ENCODE measurements at regions not wholly inside any gene's neighbourhood (a gene's known extent, or its start where the extent isn't known, plus 50 kb on each side); places are given as distances from the start of the nearest gene placed in this dataset.

DNA sequence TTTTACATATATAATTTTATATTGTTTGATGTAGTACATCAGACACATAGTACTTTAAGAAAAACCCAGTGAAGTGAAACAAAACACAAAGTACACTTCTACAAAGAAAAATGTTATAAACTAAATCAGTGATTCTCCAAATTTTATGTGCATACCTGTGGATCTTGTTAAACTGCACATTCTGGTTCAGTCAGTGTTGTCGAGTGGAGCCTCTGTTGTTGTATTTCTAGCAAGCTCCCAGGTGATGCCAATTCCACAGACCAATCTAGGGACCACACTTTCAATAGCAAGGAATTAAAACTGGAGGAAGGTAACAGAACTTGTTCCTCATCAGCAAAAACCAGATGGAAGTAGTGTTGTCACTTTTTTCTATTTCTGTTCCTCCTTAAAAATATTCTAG, 183.8 kb upstream of the CD180 start (continued):
- no peak for TF ChIP-seq ZBTB33 (IDR thresholded peaks at IDR 0.05)
- TF ChIP-seq CREM (IDR thresholded peaks at IDR 0.05; ENCODE audit: low read depth): no peak
- TF ChIP-seq, protein P1, sequence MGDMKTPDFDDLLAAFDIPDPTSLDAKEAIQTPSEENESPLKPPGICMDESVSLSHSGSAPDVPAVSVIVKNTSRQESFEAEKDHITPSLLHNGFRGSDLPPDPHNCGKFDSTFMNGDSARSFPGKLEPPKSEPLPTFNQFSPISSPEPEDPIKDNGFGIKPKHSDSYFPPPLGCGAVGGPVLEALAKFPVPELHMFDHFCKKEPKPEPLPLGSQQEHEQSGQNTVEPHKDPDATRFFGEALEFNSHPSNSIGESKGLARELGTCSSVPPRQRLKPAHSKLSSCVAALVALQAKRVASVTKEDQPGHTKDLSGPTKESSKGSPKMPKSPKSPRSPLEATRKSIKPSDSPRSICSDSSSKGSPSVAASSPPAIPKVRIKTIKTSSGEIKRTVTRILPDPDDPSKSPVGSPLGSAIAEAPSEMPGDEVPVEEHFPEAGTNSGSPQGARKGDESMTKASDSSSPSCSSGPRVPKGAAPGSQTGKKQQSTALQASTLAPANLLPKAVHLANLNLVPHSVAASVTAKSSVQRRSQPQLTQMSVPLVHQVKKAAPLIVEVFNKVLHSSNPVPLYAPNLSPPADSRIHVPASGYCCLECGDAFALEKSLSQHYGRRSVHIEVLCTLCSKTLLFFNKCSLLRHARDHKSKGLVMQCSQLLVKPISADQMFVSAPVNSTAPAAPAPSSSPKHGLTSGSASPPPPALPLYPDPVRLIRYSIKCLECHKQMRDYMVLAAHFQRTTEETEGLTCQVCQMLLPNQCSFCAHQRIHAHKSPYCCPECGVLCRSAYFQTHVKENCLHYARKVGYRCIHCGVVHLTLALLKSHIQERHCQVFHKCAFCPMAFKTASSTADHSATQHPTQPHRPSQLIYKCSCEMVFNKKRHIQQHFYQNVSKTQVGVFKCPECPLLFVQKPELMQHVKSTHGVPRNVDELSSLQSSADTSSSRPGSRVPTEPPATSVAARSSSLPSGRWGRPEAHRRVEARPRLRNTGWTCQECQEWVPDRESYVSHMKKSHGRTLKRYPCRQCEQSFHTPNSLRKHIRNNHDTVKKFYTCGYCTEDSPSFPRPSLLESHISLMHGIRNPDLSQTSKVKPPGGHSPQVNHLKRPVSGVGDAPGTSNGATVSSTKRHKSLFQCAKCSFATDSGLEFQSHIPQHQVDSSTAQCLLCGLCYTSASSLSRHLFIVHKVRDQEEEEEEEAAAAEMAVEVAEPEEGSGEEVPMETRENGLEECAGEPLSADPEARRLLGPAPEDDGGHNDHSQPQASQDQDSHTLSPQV (IDR thresholded peaks at IDR 0.05): no peak
- TF ChIP-seq FOXK2 (IDR thresholded peaks at IDR 0.05): no peak

DNA sequence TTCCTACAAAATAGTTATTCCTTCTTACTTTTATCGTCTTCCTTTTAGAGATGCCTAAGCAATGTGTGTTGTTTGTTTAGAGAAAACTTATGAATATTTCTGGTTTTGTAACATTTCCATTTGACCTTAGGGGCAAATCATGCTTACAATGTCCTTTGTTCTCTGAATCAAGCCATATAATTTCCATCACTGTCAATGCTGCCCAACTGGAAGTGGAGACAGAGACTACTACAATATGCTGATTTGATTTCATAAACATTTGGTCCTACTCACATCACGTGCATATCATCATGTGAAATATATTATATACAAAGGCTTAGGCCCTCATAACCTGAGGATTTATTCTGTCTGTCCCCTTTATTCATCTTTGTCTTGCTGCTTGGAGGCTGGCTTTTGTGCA, 183.2 kb upstream of the CD180 start:
- Histone ChIP-seq H3K4me1 (ENCODE audit: control insufficient read depth, insufficient read depth, low read length) (no peaks in the 10 kb centered on the region), H3K4me2 (ENCODE audit: control insufficient read depth, insufficient read depth) (no peak overlapping the region), H3K27me3 (replicated peaks in 1 of 2; ENCODE audit: control insufficient read depth in 2 of 2, insufficient read depth in 2 of 2, low read length in 1 of 2) (no peaks in the 10 kb centered on the region), H2AFZ (ENCODE audit: control insufficient read depth, low read depth, low read length) (no peak overlapping the region), H4K20me1 (ENCODE audit: control insufficient read depth, insufficient read depth) (no peaks in the 10 kb centered on the region), H3K79me2 (ENCODE audit: control insufficient read depth, insufficient read depth, low read length) (no peaks in the 10 kb centered on the region), H3K36me3 (ENCODE audit: control insufficient read depth in 2 of 2, insufficient read depth in 2 of 2, low read length in 1 of 2) (no peaks in the 10 kb centered on the region), H3K9ac (ENCODE audit: control insufficient read depth, insufficient read depth, low read length) (no peak overlapping the region), H3K27ac (ENCODE audit: control insufficient read depth, insufficient read depth) (no peak overlapping the region), H3K4me3 (no peak overlapping the region), H3K9me3 (replicated peaks; ENCODE audit: control insufficient read depth, insufficient read depth, low read length) (no peaks in the 10 kb centered on the region)
- DNase-seq (ENCODE audit: low read depth, low spot score) (no peak), ATAC-seq (no peak), FAIRE-seq (no peak)
- ChIA-PET CTCF (no interaction called here), POLR2A (no interaction called here), RAD21 (ENCODE audit: unreplicated experiment) (no interaction called here), SMC1A (ENCODE audit: uncharacterized antibody, unreplicated experiment) (no interaction called here)
- in situ Hi-C loops (cut with MboI) (no loop called here), intact Hi-C loops (cut with micrococcal nuclease; ENCODE audit: unreplicated experiment) (no loop called here)
- TF ChIP-seq HDAC6 (IDR thresholded peaks at IDR 0.05; ENCODE audit: unreplicated experiment) (no peak), PAX8 (IDR thresholded peaks at IDR 0.05) (no peak)
- BruUV-seq (replicated peaks): no TSS peak
- WGBS (ENCODE audit: insufficient coverage, insufficient replicate concordance, low lambda C conversion rate, missing lambda C conversion rate): 40% methylated on average over 2 of the region's 2 CpGs
